Keratinocyte (primary cell): ENCODE measurements at regions not wholly inside any gene's neighbourhood (a gene's known extent, or its start where the extent isn't known, plus 50 kb on each side); places are given as distances from the start of the nearest gene placed in this dataset.

Source experiments
- EZH2 ChIP-seq: IDR thresholded peaks from one replicate; pipeline ENCODE4 v1.6.1; 2012; ENCODE audit warnings: inconsistent platforms, mild to moderate bottlenecking, low read length, moderate library complexity
- TF ChIP-seq, protein P1 (sequence below), 3 experiments: IDR thresholded peaks in 1 of 3; conservative IDR thresholded peaks in 1 of 3; optimal IDR thresholded peaks in 1 of 3; 2 replicates in 2 of 3; 3 replicates in 1 of 3; pipeline versions ENCODE3 to v1.5.1; 2011; ENCODE audit warnings: low read length in 3 of 3, mild to moderate bottlenecking in 3 of 3, moderate library complexity in 2 of 3, control low read depth in 1 of 3, inconsistent platforms in 1 of 3; ENCODE audit not compliant: insufficient read depth in 2 of 3; ENCODE audit errors: extremely low read depth in 1 of 3

DNA sequence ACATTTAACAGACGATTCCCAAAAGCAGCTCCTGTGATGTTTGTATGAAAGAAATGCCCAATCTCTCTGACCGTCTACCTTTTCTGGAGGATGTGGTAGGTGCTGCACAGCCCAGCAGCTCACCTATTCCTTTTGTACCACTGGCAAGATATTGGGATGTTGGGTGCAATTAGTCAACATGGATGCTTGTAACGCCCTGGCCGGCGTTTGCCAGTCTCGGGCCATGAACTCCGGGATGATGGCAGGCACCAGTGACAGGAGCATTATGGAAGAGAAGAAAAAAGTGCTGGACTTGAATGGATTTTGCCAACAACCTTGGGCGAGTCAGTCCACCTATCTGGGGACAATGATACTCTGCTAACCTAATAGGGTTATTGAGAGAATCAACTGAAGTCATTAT, 69.0 kb upstream of the ZNF438 start:
- TF ChIP-seq, protein P1, sequence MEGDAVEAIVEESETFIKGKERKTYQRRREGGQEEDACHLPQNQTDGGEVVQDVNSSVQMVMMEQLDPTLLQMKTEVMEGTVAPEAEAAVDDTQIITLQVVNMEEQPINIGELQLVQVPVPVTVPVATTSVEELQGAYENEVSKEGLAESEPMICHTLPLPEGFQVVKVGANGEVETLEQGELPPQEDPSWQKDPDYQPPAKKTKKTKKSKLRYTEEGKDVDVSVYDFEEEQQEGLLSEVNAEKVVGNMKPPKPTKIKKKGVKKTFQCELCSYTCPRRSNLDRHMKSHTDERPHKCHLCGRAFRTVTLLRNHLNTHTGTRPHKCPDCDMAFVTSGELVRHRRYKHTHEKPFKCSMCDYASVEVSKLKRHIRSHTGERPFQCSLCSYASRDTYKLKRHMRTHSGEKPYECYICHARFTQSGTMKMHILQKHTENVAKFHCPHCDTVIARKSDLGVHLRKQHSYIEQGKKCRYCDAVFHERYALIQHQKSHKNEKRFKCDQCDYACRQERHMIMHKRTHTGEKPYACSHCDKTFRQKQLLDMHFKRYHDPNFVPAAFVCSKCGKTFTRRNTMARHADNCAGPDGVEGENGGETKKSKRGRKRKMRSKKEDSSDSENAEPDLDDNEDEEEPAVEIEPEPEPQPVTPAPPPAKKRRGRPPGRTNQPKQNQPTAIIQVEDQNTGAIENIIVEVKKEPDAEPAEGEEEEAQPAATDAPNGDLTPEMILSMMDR (optimal IDR thresholded peaks at IDR 0.05 in 1 of 3, IDR thresholded peaks at IDR 0.05 in 1 of 3, conservative IDR thresholded peaks at IDR 0.05 in 1 of 3; ENCODE audit: extremely low read depth in 1 of 3, insufficient read depth in 2 of 3, low read length in 3 of 3): no peak
- no peak for TF ChIP-seq EZH2
